GM12875 (cell line): ENCODE measurements at regions not wholly inside any gene's neighbourhood (a gene's known extent, or its start where the extent isn't known, plus 50 kb on each side); places are given as distances from the start of the nearest gene placed in this dataset.

ENCODE experiments used
- H3K4me3 ChIP-seq: one replicate; pipeline ENCODE4 v1.5.1; 2011; ENCODE audit warnings: low read depth, low read length, control low read depth
- TF ChIP-seq, protein P1 (sequence below): IDR thresholded peaks from 2 replicates; pipeline ENCODE4 v1.5.1; 2011; ENCODE audit warnings: low read depth, mild to moderate bottlenecking, control low read depth, inconsistent platforms, low read length, moderate library complexity, borderline replicate concordance; ENCODE audit not compliant: insufficient read depth

DNA sequence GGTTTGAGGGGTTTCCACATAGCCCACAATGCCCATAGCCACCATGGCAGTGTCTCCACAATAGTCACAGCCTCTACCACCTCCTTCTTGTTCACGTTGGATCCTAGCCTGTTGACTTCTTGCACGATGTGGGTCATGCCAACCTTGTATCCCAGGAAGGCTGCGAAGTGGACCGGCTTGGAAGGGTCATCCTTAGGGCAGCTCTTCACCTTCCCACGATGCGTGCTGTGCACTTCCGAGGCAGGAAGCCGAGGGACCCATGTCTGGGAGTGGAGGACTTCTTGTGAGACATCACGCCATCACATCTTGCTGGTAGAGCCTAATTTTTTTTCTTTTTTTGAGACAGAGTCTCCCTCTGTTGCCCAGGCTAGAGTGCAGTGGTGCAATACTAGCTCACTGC lies 144.6 kb upstream of the ASB18 start:
- no peak overlapping the region for H3K4me3 ChIP-seq
- TF ChIP-seq, protein P1, sequence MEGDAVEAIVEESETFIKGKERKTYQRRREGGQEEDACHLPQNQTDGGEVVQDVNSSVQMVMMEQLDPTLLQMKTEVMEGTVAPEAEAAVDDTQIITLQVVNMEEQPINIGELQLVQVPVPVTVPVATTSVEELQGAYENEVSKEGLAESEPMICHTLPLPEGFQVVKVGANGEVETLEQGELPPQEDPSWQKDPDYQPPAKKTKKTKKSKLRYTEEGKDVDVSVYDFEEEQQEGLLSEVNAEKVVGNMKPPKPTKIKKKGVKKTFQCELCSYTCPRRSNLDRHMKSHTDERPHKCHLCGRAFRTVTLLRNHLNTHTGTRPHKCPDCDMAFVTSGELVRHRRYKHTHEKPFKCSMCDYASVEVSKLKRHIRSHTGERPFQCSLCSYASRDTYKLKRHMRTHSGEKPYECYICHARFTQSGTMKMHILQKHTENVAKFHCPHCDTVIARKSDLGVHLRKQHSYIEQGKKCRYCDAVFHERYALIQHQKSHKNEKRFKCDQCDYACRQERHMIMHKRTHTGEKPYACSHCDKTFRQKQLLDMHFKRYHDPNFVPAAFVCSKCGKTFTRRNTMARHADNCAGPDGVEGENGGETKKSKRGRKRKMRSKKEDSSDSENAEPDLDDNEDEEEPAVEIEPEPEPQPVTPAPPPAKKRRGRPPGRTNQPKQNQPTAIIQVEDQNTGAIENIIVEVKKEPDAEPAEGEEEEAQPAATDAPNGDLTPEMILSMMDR: no peak

DNA sequence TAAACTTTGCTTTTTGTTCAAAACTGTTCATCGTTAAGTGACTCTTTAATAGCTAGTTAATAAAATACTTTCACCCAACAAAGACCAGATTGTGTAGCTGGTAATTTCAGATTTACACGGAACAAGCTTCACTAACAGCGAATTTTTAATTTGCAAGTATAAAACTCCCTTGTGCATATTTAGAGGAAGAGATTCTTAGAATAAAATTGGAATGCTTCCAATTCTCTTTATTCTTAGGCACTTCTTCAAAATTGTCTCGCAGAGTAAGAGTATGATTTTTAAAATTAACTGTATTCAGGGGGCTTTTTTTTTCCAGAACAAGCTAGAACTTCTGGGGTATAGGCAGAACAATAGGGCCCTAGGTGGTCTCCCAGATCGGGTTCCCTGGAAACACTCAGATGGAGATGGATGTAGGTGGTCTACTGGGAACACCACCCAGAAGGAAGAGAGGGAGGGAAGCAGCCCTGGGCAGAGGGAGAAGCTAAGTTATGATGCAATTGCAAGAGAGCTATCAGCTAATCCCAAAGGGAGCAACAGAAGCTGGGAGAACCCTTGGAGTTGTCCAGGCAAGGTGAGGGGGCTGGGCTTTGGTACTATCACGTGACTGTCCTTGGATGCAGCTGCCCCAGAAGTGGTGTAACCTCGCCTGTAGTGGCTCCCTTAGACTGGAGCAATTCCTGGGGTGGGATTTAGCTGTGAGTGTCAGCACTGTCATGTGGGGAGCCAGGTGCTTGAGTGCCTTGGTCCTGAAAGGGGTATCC lies 151.7 kb upstream of the ASB18 start:
- TF ChIP-seq, protein P1: no peak
- H3K4me3 ChIP-seq: no peak overlapping the region

DNA sequence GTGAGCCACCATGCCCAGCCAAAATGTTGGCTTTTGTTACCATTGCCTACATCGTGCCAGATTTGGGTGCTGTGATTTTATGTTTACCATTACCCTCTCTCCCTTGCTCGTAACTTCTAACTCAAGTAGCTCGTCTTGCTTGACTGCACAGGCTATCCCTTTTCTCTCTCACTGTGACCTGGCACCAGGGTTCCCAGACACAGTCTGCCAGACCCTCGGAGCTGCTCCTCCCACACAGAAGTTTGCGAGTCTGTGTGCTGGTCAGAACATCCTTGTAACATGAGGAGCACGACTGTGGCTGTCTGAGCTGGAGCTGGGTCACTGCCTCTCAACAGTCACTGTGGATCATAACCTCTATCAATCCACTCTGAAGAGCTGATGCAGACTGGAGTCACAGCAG lies 152.5 kb upstream of the ACKR3 start:
- TF ChIP-seq, protein P1: no peak
- H3K4me3 ChIP-seq: no peak overlapping the region

DNA sequence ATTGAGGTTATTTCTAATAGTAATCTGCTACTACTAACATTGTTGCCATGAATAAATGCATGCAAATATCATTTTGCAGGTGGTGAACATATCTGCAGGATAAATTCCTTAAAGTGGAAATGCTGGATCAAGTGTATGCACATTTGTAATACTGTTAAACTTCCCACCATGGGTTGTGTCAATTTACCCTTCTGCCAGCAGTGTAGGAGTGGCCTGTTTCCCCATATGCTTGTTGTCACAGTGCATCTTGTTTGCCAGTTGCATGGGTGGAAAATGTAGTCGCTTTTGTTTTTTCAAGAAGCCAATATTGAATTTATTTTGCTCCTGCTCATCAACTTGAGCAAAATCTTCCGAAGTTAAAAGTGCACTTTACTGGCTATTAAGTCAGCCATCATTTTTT lies 139.0 kb upstream of the ACKR3 start:
- H3K4me3 ChIP-seq: no peak overlapping the region
- TF ChIP-seq, protein P1: no peak

DNA sequence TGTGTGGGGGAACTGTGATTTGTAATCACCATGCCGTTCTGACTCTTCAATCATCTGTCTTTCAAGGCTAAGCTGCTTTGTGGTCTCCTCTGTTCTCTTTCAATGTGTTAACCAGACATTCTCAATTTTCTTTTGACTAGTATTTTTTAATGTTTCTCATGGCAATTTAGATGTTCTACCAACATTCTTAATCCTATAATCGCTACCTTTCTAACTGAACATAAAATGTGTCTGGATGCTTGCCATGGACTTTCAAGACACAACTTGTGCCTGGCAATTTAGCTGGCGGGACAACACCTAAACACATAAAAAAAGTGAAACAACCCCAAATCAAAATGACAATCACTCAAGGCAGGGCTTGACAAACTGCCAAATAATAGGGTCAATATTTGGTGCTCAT lies 135.0 kb upstream of the ACKR3 start:
- TF ChIP-seq, protein P1: no peak
- no peak overlapping the region for H3K4me3 ChIP-seq

DNA sequence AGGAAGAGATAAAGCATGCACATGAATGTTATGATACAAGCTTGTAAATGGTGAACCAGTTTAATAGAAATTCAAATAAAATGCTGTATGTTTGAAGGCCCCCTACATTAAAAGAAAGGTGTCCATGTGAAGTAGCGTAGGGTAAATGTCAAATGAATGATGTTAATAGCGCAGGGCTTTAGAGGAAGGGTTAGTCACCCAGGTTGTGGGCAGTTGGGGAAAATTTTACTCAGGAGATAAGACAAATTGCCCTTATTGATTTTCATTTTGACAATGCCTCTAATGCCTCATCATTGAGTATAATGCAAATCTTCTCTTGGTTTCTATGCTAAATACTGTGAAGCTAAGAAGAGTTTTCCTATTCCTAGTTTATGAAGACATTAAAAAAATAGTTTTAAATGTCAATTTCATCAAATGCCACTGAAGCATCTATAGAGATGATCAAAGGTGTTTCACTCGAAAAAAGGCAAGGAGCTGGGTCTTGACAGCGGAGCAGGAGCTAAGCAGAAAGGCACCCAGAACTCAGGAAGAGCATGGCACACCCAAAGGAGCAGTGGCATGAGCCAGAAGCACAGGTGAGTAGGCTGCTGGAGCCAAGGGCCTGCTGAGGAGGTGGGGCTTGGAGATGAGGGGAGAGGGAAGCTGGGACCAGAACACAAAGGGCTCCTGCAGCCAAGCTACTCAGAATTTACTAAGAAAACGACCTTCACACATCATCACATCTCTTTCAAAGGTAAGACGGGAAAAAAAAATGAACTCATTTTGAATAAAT lies 129.3 kb upstream of the ACKR3 start:
- TF ChIP-seq, protein P1: no peak
- no peak overlapping the region for H3K4me3 ChIP-seq

DNA sequence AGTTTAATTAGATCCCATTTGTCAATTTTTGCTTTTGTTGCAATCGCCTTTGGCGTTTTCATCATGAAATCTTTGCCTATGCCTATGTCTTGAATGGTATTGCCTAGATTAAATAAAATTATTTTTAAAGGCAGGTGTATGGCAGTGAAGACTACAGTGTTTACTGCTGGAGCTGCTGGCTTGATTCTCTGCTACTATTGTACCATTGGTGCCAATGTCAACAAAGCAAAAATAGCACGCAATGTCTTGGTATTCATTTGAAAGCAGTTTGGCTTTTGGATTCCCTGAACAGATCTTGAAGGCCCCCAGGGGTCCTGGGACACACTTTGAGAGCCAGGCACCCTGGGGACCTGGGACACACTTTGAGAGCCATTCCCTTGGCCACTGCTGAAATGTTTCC lies 125.4 kb upstream of the ACKR3 start:
- no peak overlapping the region for H3K4me3 ChIP-seq
- TF ChIP-seq, protein P1: no peak
